Ishikawa (cell line): ENCODE measurements at regions not wholly inside any gene's neighbourhood (a gene's known extent, or its start where the extent isn't known, plus 50 kb on each side); places are given as distances from the start of the nearest gene placed in this dataset.

ENCODE experiments used
- CEBPB ChIP-seq: IDR thresholded peaks from 2 replicates; pipeline ENCODE4 v1.6.1; 2012
- CREB1 ChIP-seq: IDR thresholded peaks from 2 replicates; pipeline ENCODE4 v1.6.1; 2012; ENCODE audit warnings: low read depth
- EGR1 ChIP-seq: IDR thresholded peaks from 2 replicates; pipeline ENCODE4 v1.6.1; 2012
- EP300 ChIP-seq: IDR thresholded peaks from 2 replicates; pipeline ENCODE4 v1.6.1; 2012; ENCODE audit warnings: borderline replicate concordance
- MAX ChIP-seq: IDR thresholded peaks from 2 replicates; pipeline ENCODE4 v1.6.1; 2012
- RAD21 ChIP-seq: IDR thresholded peaks from 2 replicates; pipeline ENCODE4 v1.6.1; 2012; ENCODE audit warnings: low read depth
- TAF1 ChIP-seq: IDR thresholded peaks from 2 replicates; pipeline ENCODE4 v1.6.1; 2012; ENCODE audit warnings: low read depth, mild to moderate bottlenecking
- YY1 ChIP-seq: IDR thresholded peaks from 2 replicates; pipeline ENCODE4 v1.6.1; 2012; ENCODE audit warnings: low read depth

- TF ChIP-seq EP300 (no peak), TAF1 (no peak), RAD21 (no peak), YY1 (no peak), MAX (no peak), CREB1 (no peak), CEBPB (no peak), EGR1 (no peak)
Observed at GRCh38 chr4:82225030-82225429, 148.8 kb downstream of the HNRNPD start.
